IMR-90 (cell line): ENCODE measurements at regions not wholly inside any gene's neighbourhood (a gene's known extent, or its start where the extent isn't known, plus 50 kb on each side); places are given as distances from the start of the nearest gene placed in this dataset.

Source experiments
- ATAC-seq: fragments of 200-7000 bp; cut with Tn5 transposase; 2 replicates; pipeline ENCODE4 v1.9.1; 2020; ENCODE audit warnings: low read depth, mild to moderate bottlenecking, moderate library complexity
- BruUV-seq: library from RNA; stranded (reverse); fragments of 400-500 nt; replicated peaks from 2 replicates; lab custom pipeline; 2021; lab: Mats Ljungman, UMichigan
- CTCF ChIA-PET: fragments of 300-600 bp; formaldehyde crosslinking; extraction: SDS; loops from one replicate; lab custom pipeline; 2021; ENCODE audit warnings: antibody characterized with exemption; lab: Yijun Ruan, JAX
- POLR2A ChIA-PET: fragments of 300-600 bp; sonication (Branson Sonifier 250); formaldehyde crosslinking; loops from one replicate; lab custom pipeline; 2022; ENCODE audit warnings: antibody characterized with exemption; ENCODE audit not compliant: unreplicated experiment; lab: Charles Lee
- DNase-seq: peaks from one replicate; pipeline ENCODE4 v3.0.0; 2013
- H2AFZ ChIP-seq: replicated peaks from 2 replicates; pipeline ENCODE3; 2013; ENCODE audit warnings: low read length, mild to moderate bottlenecking; ENCODE audit not compliant: poor library complexity
- H2AK5ac ChIP-seq: 2 replicates; pipeline ENCODE4 v1.6.1; 2013; ENCODE audit warnings: low read depth, low read length, inconsistent platforms
- H2AK9ac ChIP-seq: replicated peaks from 2 replicates; pipeline ENCODE3; 2013; ENCODE audit warnings: mild to moderate bottlenecking, low read depth, low read length, moderate library complexity; ENCODE audit not compliant: poor library complexity
- H2BK120ac ChIP-seq: 2 replicates; pipeline ENCODE4 v1.6.1; 2013; ENCODE audit warnings: low read depth, low read length, inconsistent platforms
- H2BK15ac ChIP-seq: 3 replicates; pipeline ENCODE4 v1.6.1; 2013; ENCODE audit warnings: low read depth, low read length, inconsistent platforms
- H2BK20ac ChIP-seq: 2 replicates; pipeline ENCODE4 v1.6.1; 2013; ENCODE audit warnings: low read depth, mild to moderate bottlenecking, inconsistent platforms, low read length, moderate library complexity
- H2BK5ac ChIP-seq: 2 replicates; pipeline ENCODE4 v1.6.1; 2013; ENCODE audit warnings: mild to moderate bottlenecking, low read depth, low read length, inconsistent platforms; ENCODE audit not compliant: poor library complexity, severe bottlenecking
- H3K14ac ChIP-seq: replicated peaks from 2 replicates; pipeline ENCODE4 v1.6.1; 2013; ENCODE audit warnings: low read depth, low read length, inconsistent platforms
- H3K18ac ChIP-seq: 2 replicates; pipeline ENCODE4 v1.6.1; 2013; ENCODE audit warnings: low read depth, low read length, control low read depth
- H3K23ac ChIP-seq: 2 replicates; pipeline ENCODE4 v1.6.1; 2013; ENCODE audit warnings: low read depth, low read length, inconsistent platforms
- H3K27ac ChIP-seq: 2 replicates; pipeline ENCODE4 v1.5.1; 2013; ENCODE audit warnings: mild to moderate bottlenecking, control low read depth, low read length; ENCODE audit not compliant: insufficient read depth
- H3K27me3 ChIP-seq: 2 replicates; pipeline ENCODE4 v1.6.1; 2013; ENCODE audit warnings: low read length; ENCODE audit not compliant: control insufficient read depth, insufficient read depth
- H3K36me3 ChIP-seq: 2 replicates; pipeline ENCODE4 v1.6.1; 2013; ENCODE audit warnings: low read length, mixed read lengths; ENCODE audit not compliant: control insufficient read depth, insufficient read depth
- H3K4ac ChIP-seq: 2 replicates; pipeline ENCODE4 v1.6.1; 2013; ENCODE audit warnings: low read depth, low read length, inconsistent platforms
- H3K4me1 ChIP-seq: 2 replicates; pipeline ENCODE4 v1.6.1; 2013; ENCODE audit warnings: low read length, mixed read lengths; ENCODE audit not compliant: control insufficient read depth, insufficient read depth
- H3K4me2 ChIP-seq: 2 replicates; pipeline ENCODE4 v1.6.1; 2013; ENCODE audit warnings: low read depth, mild to moderate bottlenecking, control low read depth, low read length, moderate library complexity
- H3K4me3 ChIP-seq: 2 replicates; pipeline ENCODE4 v1.5.1; 2013; ENCODE audit warnings: low read depth, mild to moderate bottlenecking, control low read depth, low read length, moderate library complexity; ENCODE audit not compliant: insufficient read depth
- H3K56ac ChIP-seq: 2 replicates; pipeline ENCODE4 v1.6.1; 2013; ENCODE audit warnings: low read length, inconsistent platforms; ENCODE audit not compliant: insufficient read depth; ENCODE audit errors: extremely low read depth
- H3K79me1 ChIP-seq, 2 experiments: 2 replicates each; pipeline ENCODE4 v1.6.1; 2013; ENCODE audit warnings: low read length in 2 of 2, inconsistent platforms in 1 of 2, low read depth in 1 of 2
- H3K9ac ChIP-seq: 2 replicates; pipeline ENCODE4 v1.6.1; 2013; ENCODE audit warnings: low read depth, low read length, control low read depth
- H3K9me1 ChIP-seq: 2 replicates; pipeline ENCODE4 v1.6.1; 2013; ENCODE audit warnings: low read length, inconsistent platforms; ENCODE audit not compliant: insufficient read depth
- H3K9me3 ChIP-seq: 2 replicates; pipeline ENCODE4 v1.6.1; 2013; ENCODE audit warnings: low read length; ENCODE audit not compliant: control insufficient read depth, insufficient read depth
- H4K20me1 ChIP-seq: 2 replicates; pipeline ENCODE4 v1.6.1; 2013; ENCODE audit warnings: low read length, inconsistent platforms; ENCODE audit not compliant: insufficient read depth
- H4K5ac ChIP-seq: 2 replicates; pipeline ENCODE4 v1.6.1; 2013; ENCODE audit warnings: mild to moderate bottlenecking, low read depth, low read length, control low read depth
- H4K8ac ChIP-seq, 2 experiments: 2 replicates each; pipeline ENCODE4 v1.6.1; 2013; ENCODE audit warnings: low read depth in 2 of 2, low read length in 2 of 2, control low read depth in 1 of 2, inconsistent platforms in 1 of 2
- H4K91ac ChIP-seq: 2 replicates; pipeline ENCODE4 v1.6.1; 2013; ENCODE audit warnings: low read depth, low read length, inconsistent platforms; ENCODE audit not compliant: insufficient read depth
- CHD1 ChIP-seq: IDR thresholded peaks from 2 replicates; pipeline ENCODE4 v1.6.1; 2012; ENCODE audit warnings: low read depth, low read length, improper control_type of control experiment
- FOS ChIP-seq: fragments of 150-350 bp; IDR thresholded peaks from 2 replicates; pipeline ENCODE4 v1.6.1; 2016; ENCODE audit warnings: low read depth, low read length
- MXI1 ChIP-seq: IDR thresholded peaks from 2 replicates; pipeline ENCODE4 v1.6.1; 2012; ENCODE audit warnings: low read depth, mild to moderate bottlenecking, low read length, moderate library complexity, borderline replicate concordance
- RAD21 ChIP-seq: IDR thresholded peaks from 2 replicates; pipeline ENCODE4 v1.6.1; 2012; ENCODE audit warnings: low read length, improper control_type of control experiment
- SMC3 ChIP-seq: fragments of 150-350 bp; IDR thresholded peaks from 2 replicates; pipeline ENCODE4 v1.6.1; 2016; ENCODE audit warnings: low read depth, mild to moderate bottlenecking, antibody characterized with exemption, low read length, moderate library complexity
- WGBS, 2 experiments: methylation state at CpG; one replicate each; pipeline versions ENCODE4 v1.1.5 to v1.1.7; 2013; ENCODE audit warnings: missing lambda C conversion rate in 2 of 2; ENCODE audit not compliant: insufficient read length in 1 of 2; ENCODE audit errors: extremely low coverage in 2 of 2; 5-methylcytosine and 5-hydroxymethylcytosine counted together
- dilution Hi-C: fragments of 300-500 bp; cut with HindIII; formaldehyde crosslinking; loops from one replicate; pipeline ENCODE4 v1.14.3; 2018; ENCODE audit warnings: low sequenced_read_pairs; ENCODE audit not compliant: unreplicated experiment
- in situ Hi-C: fragments of 300-500 bp; cut with MboI; formaldehyde crosslinking; loops from 3 replicates; pipeline ENCODE4 v1.14.3; 2019; ENCODE audit warnings: low sequenced_read_pairs, inconsistent platforms, mixed read lengths
- intact Hi-C: fragments of 100-400 bp; cut with micrococcal nuclease; formaldehyde crosslinking; loops from 2 replicates; pipeline ENCODE4 v1.10.0; 2022
- TF ChIP-seq, protein P1 (sequence below): fragments of 150-350 bp; IDR thresholded peaks from 2 replicates; pipeline ENCODE4 v1.6.1; 2017; ENCODE audit warnings: mild to moderate bottlenecking, antibody characterized with exemption, low read length, low read depth

DNA sequence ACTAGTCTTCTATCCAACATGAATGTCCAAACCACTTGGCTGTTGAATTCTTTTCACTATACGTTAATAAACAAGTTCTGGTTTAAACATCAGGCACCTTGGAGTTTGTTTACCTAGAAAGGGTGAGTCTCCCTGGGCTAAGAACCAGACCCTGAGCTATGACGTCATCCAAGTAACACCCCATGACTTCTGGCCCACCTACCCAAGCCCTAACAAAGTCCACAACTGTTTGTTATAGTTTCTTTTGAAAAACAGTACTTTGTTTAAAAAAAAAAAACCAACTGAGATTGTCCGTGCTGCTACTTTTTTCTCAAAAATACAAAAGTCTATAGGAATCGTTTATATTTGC is 146.9 kb upstream of the BEND6 start:
- H3K79me1 ChIP-seq: peaks cover 0 to 69% of the 10 kb centered on the region in 2 experiments; a peak in 2 of 4 replicates
- H2BK5ac ChIP-seq: peak overlapping the region; percentile 21
- no peaks in the 10 kb centered on the region for H3K27me3 ChIP-seq
- no peak overlapping the region for H2BK15ac ChIP-seq
- peaks cover 14% of the 10 kb centered on the region for H3K9me1 ChIP-seq
- H3K4ac ChIP-seq: no peak overlapping the region
- dilution Hi-C loops (no loop called here), in situ Hi-C loops (no loop called here), intact Hi-C loops (no loop called here)
- H3K9ac ChIP-seq: no peak overlapping the region
- H2BK120ac ChIP-seq: no peak overlapping the region
- no CpG with 5 or more reads among the region's 4 CpGs for WGBS, 2 experiments
- ChIA-PET CTCF (no interaction called here), POLR2A (no interaction called here)
- TF ChIP-seq RAD21 (no peak), FOS (peak; percentile 35), CHD1 (no peak), SMC3 (no peak), MXI1 (no peak)
- TF ChIP-seq, protein P1, sequence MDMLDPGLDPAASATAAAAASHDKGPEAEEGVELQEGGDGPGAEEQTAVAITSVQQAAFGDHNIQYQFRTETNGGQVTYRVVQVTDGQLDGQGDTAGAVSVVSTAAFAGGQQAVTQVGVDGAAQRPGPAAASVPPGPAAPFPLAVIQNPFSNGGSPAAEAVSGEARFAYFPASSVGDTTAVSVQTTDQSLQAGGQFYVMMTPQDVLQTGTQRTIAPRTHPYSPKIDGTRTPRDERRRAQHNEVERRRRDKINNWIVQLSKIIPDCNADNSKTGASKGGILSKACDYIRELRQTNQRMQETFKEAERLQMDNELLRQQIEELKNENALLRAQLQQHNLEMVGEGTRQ: no peak
- H4K91ac ChIP-seq: no peak overlapping the region
- H4K5ac ChIP-seq: no peak overlapping the region
- no peak overlapping the region for H3K4me3 ChIP-seq
- no peak overlapping the region for H2AFZ ChIP-seq
- peaks cover 2% of the 10 kb centered on the region; the same call in 1 of the 2 replicates for H3K36me3 ChIP-seq
- H3K4me1 ChIP-seq: peaks cover 21% of the 10 kb centered on the region
- DNase-seq: peak; percentile 81
- no peak overlapping the region for H4K8ac ChIP-seq
- H3K27ac ChIP-seq: peak overlapping the region; percentile 54; the same call in 1 of the 2 replicates
- H3K56ac ChIP-seq: no peak overlapping the region
- H3K23ac ChIP-seq: no peak overlapping the region
- ATAC-seq: peak; percentile 22; the same call in 1 of the 2 replicates
- peaks cover 74% of the 10 kb centered on the region for H4K20me1 ChIP-seq
- H3K18ac ChIP-seq: peak overlapping the region; percentile 59; the same call in 1 of the 2 replicates
- H2BK20ac ChIP-seq: no peak overlapping the region
- no peak overlapping the region for H3K14ac ChIP-seq
- no TSS peak for BruUV-seq
- no peak overlapping the region for H2AK5ac ChIP-seq
- no peak overlapping the region for H2AK9ac ChIP-seq
- H3K4me2 ChIP-seq: peak overlapping the region; percentile 81; the same call in 1 of the 2 replicates
- no peaks in the 10 kb centered on the region for H3K9me3 ChIP-seq
